Posterior cingulate gyrus (tissue), 11 donors: ENCODE measurements at regions not wholly inside any gene's neighbourhood (a gene's known extent, or its start where the extent isn't known, plus 50 kb on each side); places are given as distances from the start of the nearest gene placed in this dataset.
A peak's percentile ranks its signal among the peaks of the same experiment; 100 is the strongest.
"Not testable (repeated sequence)": the region's sequence is repeated elsewhere in the genome, so short reads cannot be mapped to it uniquely, and the experiment has no call there.

Source experiments
- DNase-seq, 10 donors: peaks; one replicate each; pipeline versions ENCODE4 v3.0.0 to v3.0.0-alpha.2; 2020 to 2021; ENCODE audit warnings: mixed read lengths in 3 of 10
- intact Hi-C: fragments of 100-400 bp; cut with DNase I; formaldehyde crosslinking; loops from one replicate; pipeline ENCODE4 v1.15.1; 2023

- intact Hi-C loops, DNase-seq: not testable (repeated sequence)
These were observed 2240.6 kb downstream of the EPHA3 start for GRCh38 chr3:91348064-91348463.

GRCh38 chr3:91349072-91349471, 2241.7 kb downstream of the EPHA3 start:
- intact Hi-C loops, DNase-seq: not testable (repeated sequence)

- intact Hi-C loops, DNase-seq: not testable (repeated sequence)
These were observed 2244.7 kb downstream of the EPHA3 start for GRCh38 chr3:91352161-91352560.

- intact Hi-C loops, DNase-seq: not testable (repeated sequence)
These were observed 2251.9 kb downstream of the EPHA3 start for GRCh38 chr3:91359278-91359677.

GRCh38 chr3:91383100-91383894, 2275.9 kb downstream of the EPHA3 start:
- DNase-seq, result peak in 1 of 10 donors; percentile 56
- intact Hi-C loops, result not testable (repeated sequence)

GRCh38 chr3:91403938-91404337, 2296.5 kb downstream of the EPHA3 start:
- peak in 1 of 10 donors; percentile 65 for DNase-seq
- intact Hi-C loops, result not testable (repeated sequence)

GRCh38 chr3:91442063-91442462, 2334.6 kb downstream of the EPHA3 start:
- DNase-seq, intact Hi-C loops: not testable (repeated sequence)

GRCh38 chr3:91442483-91442882, 2335.1 kb downstream of the EPHA3 start:
- DNase-seq, intact Hi-C loops: not testable (repeated sequence)

GRCh38 chr3:91448379-91448778, 2341.0 kb downstream of the EPHA3 start:
- DNase-seq, intact Hi-C loops: not testable (repeated sequence)

GRCh38 chr3:91466517-91466916, 2359.1 kb downstream of the EPHA3 start:
- intact Hi-C loops, DNase-seq: not testable (repeated sequence)

- DNase-seq, intact Hi-C loops: not testable (repeated sequence)
These were observed 2361.8 kb downstream of the EPHA3 start for GRCh38 chr3:91469251-91469650.

- DNase-seq, intact Hi-C loops: not testable (repeated sequence)
These were observed 2377.6 kb downstream of the EPHA3 start for GRCh38 chr3:91485026-91485425.

- peak in 1 of 10 donors; percentile 39 for DNase-seq
- intact Hi-C loops, result not testable (repeated sequence)
These were observed 2378.5 kb downstream of the EPHA3 start for GRCh38 chr3:91485891-91486290.

GRCh38 chr3:91497712-91498111, 2390.3 kb downstream of the EPHA3 start:
- DNase-seq, intact Hi-C loops: not testable (repeated sequence)

GRCh38 chr3:91499850-91500249, 2392.4 kb downstream of the EPHA3 start:
- DNase-seq, intact Hi-C loops: not testable (repeated sequence)

- DNase-seq, intact Hi-C loops: not testable (repeated sequence)
These were observed 2397.5 kb downstream of the EPHA3 start for GRCh38 chr3:91504874-91505273.
